HG02763 (cell line): ENCODE measurements at regions not wholly inside any gene's neighbourhood (a gene's known extent, or its start where the extent isn't known, plus 50 kb on each side); places are given as distances from the start of the nearest gene placed in this dataset.
"Not testable (repeated sequence)": the region's sequence is repeated elsewhere in the genome, so short reads cannot be mapped to it uniquely, and the experiment has no call there.

Experiments
- ATAC-seq: cut with Tn5 transposase; IDR thresholded peaks from one replicate; pipeline ENCODE4 v1.9.1; 2021; ENCODE audit warnings: mild to moderate bottlenecking, moderate library complexity; ENCODE audit not compliant: unreplicated experiment

DNA sequence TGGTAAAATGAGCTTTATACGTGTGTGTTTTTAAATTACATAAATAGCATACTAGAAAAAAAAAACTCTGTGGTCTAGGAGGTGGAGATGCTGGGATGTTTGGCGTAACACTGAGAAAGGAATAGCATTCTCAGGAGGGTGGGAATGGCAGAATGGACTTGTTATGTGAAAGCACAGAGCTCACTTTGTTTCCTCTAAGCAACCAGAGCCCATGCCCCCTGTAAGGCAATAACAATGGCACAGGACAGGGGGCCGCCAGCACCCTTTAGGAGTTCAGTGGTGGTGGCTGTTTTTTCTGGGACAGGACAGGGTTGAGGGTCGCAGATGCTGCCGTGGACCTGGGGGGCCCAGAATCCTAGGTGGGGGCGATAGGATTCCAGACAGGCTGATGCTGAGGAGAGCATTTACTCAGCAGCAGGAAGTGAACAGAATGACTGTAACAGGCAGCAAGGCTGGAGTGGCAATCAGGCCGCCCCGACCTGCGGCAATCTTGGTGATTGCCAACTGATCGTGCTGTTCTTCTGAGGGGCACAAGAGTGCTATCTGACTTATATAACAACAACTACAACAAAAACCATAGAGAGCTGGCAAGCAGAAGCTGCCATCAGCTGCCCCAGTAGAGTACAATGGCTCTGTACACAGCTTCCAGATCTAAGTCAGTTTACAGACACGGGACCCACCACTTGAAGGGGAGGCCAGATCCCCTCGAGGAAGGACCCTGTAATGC, 160.4 kb downstream of the UACA start:
- no peak for ATAC-seq

- ATAC-seq: no peak
Observed at GRCh38 chr15:70602281-70602680, 161.1 kb downstream of the UACA start.

- ATAC-seq: no peak
Observed at GRCh38 chr15:70597945-70598344, 165.4 kb downstream of the UACA start.

- no peak for ATAC-seq
Observed at GRCh38 chr15:70597056-70597603, 166.2 kb downstream of the UACA start.

DNA sequence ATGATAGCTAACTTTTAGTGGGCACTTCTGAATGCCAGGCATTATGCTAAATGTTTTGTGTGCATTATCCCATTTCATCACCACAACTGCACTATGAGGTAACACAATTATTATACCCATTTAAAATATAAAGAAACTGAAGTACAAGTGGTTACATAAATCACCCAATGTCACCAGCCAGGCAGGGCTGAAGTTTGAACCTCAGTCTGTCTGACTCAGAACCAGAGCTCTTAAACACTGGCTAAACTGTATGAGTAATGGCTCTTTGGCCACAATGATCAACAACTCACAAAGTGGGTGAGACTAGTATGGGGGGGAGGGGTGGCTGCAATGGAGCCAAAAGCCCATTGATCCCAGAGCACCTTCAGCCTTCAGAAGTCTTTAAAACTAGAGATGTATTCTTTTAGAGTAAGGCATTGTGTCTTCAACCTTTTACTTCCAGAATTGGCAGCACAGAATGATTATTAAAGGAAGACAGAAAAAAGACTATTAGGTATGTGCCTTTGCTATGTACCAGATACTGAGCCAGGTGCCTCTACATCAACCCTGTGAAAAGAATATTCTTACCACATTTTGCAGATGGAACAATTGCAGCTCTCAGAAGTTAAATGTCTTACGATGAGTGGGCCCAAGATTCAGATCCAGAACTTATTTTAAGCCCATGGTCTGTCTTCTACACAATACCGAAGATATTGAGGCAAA, 166.9 kb downstream of the UACA start:
- ATAC-seq: no peak

- ATAC-seq: no peak
Observed at GRCh38 chr15:70593795-70594194, 169.6 kb downstream of the UACA start.

DNA sequence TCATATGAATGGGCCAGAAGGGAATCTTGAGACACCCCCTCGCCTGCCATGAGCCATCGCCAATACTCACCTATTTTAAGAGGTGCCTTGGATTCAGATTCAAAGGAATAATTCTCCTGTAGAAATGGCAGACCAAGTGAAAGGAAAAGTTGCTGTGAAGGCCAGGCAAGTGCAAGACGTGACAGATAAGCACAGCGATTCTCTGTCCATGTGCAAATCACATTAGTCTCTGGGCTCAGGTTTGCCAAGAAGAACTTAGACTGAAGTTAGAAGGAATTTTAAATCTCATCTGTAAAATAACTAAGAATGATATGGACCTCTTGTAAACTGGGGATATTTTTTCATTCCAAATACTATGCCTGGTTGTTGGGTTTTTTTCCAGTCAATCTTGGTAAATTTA, 173.6 kb downstream of the UACA start:
- ATAC-seq: no peak

GRCh38 chr15:70589221-70589620, 174.1 kb downstream of the UACA start:
- no peak for ATAC-seq

DNA sequence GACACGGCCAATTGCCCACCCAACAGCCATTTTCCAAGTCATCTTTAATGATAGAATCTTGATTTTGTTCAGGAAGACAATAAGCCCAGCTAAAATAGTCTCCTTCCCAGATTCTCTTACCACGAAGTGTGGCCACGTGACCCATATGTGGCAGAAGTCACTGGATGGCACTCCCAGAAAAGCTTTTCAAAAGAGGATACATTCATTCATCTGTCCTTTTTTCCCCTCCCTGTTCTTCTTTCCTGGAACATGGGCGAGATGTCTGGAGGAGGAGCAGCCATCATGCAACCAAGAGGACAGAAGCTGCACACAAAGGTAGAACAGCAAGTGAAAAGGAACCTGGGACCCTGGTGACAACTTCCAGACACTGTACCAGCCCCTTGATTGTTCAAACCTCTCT, 174.7 kb downstream of the UACA start:
- no peak for ATAC-seq

GRCh38 chr15:70587896-70588567, 175.3 kb downstream of the UACA start:
- no peak for ATAC-seq

DNA sequence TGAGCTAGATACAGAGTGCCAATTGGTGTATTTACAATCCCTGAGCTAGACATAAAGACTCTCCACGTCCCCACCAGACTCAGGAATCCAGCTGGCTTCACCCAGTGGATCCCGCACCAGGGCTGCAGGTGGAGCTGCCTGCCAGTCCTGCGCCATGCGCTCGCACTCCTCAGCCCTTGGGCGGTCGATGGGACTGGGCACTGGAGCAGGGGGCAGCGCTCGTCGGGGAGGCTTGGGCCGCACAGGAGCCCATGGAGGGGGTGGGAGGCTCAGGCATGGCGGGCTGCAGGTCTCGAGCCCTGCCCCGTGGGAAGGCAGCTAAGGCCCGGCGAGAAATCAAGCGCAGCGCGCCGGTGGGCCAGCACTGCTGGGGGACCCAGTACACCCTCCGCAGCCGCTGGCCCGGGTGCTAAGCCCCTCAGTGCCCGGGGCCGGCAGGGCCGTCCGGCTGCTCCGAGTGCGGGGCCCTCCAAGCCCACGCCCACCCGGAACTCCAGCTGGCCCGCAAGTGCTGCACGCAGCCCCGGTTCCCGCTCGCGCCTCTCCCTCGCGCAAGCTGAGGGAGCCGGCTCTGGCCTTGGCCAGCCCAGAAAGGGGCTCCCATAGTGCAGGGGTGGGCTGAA, 176.2 kb downstream of the UACA start:
- not testable (repeated sequence) for ATAC-seq

- ATAC-seq: no peak
Observed at GRCh38 chr15:70586241-70586640, 177.1 kb downstream of the UACA start.

DNA sequence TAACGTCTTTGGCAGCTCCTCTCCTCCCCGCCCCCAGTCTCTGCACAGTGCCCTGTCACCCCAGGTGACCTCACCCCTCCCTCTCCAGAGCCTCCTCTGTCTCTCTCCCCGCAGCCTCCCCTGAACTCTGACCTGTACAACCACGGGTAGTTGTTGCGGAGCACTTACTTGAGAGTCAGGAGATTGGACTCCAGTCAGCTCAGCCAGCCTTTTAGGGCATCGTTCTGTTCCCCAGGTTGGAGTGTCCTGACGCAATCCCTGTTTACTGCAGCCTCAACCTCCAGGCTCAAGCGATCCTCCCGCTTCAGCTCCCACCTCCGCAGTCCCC, 177.7 kb downstream of the UACA start:
- ATAC-seq: no peak

DNA sequence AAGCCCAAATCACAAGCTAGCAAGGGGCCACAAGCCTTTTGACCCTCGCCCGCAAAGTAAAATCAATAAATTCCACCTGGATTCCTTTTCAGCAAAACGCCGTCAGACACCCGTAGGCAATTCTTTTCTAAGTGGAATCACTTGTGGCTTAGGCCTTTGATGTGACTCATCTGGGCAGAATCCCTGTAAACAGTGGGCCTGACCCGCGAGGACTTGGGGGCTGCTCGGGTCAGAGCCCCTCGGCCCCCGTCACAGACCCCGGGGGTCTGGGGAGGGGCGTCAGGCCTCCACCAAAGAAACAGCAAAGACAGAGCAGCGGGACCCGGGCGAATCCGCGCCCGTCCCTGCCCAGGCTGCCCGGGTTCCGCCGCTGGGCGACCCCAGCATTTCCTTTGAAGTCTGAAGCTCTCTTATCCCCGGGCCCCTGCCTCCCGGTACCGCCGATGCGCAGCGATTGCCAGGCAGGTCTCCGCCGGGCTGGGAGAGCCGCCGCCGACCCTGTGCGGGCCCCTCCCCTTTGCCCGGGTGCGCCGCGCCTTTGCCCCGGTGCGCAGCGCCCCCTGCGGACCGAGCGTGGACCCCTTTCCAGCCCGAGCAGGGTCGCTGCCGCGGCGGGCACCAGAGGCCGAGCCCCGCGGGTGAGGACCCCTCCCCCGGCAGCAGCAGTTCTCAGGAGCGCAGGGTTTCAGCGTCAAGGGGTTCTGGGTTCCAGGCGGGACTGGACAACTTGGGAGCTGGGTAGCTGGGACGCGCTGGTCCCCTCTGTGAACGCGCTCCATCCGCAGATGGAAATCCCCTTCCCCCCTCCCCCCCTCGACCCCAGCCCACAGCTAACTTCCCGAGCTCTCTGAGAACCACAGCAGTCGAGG, 178.3 kb downstream of the UACA start:
- no peak for ATAC-seq

- ATAC-seq: no peak
Observed at GRCh38 chr15:70584441-70584837, 178.9 kb downstream of the UACA start.

GRCh38 chr15:70583006-70583405, 180.4 kb downstream of the UACA start:
- no peak for ATAC-seq

DNA sequence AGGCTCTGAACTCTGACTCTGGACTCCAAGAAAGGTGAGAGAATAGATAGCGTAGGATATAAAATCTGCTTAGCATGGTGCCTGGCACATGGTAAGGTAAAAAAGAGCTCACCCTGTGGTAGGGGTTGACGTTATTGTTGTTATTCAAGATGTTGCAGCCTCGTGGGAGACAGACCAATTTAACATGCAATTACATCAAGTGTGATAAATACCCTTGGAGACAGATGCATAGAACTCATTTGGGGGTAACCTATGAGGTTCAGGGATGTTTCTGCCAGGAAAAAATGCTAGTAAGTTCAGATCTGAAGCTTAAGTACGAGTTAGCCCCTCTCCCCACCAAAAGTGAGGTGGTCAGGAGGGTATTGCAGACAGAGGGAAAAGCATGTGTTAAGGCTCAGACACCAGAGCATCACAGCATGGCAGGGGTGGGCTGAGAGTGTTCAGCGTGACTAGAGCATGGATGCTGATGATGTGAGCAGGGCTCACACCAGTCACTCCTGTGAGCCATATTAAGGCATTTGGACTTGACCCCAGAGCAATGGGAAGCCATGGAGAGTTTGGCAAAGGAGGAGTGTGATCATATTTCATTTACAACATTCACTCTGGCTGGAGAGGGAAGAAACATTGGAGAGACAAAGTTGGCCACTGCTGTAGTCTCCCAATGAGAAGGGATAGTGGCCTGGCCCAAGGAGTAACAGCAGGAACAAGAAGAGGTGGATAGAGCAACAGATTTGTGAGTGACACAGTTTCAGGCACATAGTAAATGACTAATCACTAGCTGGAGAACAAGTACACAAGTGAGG, 181.0 kb downstream of the UACA start:
- ATAC-seq: no peak

DNA sequence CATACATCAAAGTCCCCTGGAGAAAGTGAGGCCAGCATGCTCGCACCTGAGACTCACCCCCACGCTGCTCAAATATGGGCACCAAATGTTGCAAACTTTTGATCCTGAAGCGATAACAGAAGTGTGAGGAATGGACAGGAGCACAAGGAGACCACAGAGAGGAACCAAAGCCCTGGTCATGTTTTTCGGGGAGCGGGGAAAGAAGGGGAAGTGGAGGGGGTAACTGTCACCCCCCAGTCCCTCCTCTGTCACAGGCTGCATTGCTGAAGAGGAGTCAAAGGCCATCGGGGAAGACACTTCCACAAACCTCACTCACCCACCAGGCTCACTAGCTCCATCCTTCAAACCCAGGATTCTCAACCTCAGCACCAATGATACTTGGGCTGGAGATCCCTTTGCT, 182.4 kb downstream of the UACA start:
- ATAC-seq: no peak

GRCh38 chr15:70580286-70580685, 183.1 kb downstream of the UACA start:
- ATAC-seq: no peak

DNA sequence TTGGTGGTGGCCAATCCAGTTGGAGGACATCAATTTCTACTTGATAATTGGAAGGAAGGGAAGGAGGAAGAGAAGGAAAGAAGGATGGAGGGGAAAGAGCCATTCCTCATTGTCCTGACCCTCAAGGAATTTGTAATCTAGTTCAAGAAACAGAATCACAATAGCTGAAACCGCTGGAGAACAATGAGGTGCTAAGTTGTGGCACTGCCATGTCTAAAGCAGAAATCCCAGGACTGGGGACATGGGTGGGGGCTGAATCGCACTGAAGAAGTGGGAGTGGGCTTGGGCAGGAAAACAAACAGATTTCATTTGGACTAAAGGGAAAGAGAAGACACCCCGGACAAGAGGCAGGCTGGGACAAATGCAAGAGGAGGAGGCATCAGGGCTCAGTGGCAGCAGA, 183.6 kb downstream of the UACA start:
- no peak for ATAC-seq
